Neuron (in vitro differentiated cells): ENCODE measurements at regions not wholly inside any gene's neighbourhood (a gene's known extent, or its start where the extent isn't known, plus 50 kb on each side); places are given as distances from the start of the nearest gene placed in this dataset.

Source experiments
- H2AFZ ChIP-seq: one replicate; pipeline ENCODE4 v1.6.1; 2013; ENCODE audit warnings: low read depth, mild to moderate bottlenecking, inconsistent platforms, low read length, moderate library complexity
- H3K27me3 ChIP-seq: one replicate; pipeline ENCODE4 v1.6.1; 2013; ENCODE audit warnings: low read length; ENCODE audit not compliant: insufficient read depth
- H3K36me3 ChIP-seq: one replicate; pipeline ENCODE4 v1.6.1; 2013; ENCODE audit warnings: low read length; ENCODE audit not compliant: insufficient read depth
- H3K4me1 ChIP-seq: one replicate; pipeline ENCODE4 v1.6.1; 2013; ENCODE audit warnings: low read length; ENCODE audit not compliant: insufficient read depth
- H3K4me3 ChIP-seq: 2 replicates; pipeline ENCODE4 v1.5.1; 2013; ENCODE audit warnings: mild to moderate bottlenecking, low read length, moderate library complexity
- H3K9me3 ChIP-seq: one replicate; pipeline ENCODE4 v1.6.1; 2013; ENCODE audit warnings: low read length

GRCh38 chr1:242877743-242878142 is 353.2 kb upstream of the PLD5 start:
- Histone ChIP-seq H3K4me1 (no peaks in the 10 kb centered on the region), H3K27me3 (peaks cover 2% of the 10 kb centered on the region), H3K9me3 (no peaks in the 10 kb centered on the region), H2AFZ (no peak overlapping the region), H3K4me3 (no peak overlapping the region), H3K36me3 (no peaks in the 10 kb centered on the region)

GRCh38 chr1:242877229-242877628 is 352.7 kb upstream of the PLD5 start:
- H3K9me3 ChIP-seq = no peaks in the 10 kb centered on the region
- H3K36me3 ChIP-seq = no peaks in the 10 kb centered on the region
- H3K4me3 ChIP-seq = no peak overlapping the region
- peaks cover 2% of the 10 kb centered on the region for H3K27me3 ChIP-seq
- no peak overlapping the region for H2AFZ ChIP-seq
- H3K4me1 ChIP-seq = no peaks in the 10 kb centered on the region

DNA sequence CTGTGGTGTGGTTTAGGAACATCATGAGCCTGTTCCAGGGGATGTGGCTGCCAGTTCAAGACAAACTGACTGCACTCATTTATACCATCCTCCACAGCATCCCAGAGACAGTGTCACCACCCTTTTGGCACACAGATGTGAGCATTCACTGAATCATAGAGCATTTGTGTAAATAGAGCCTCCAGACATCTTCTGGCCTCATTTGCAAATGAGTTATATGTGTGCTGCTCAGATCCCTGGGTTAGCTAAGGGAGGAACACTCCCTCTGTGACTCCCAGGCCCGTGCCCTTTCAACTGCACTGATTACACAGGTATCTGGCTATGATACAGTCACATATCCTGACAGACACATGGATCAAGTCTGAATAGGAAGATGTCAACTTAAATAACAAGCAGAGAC is 351.5 kb upstream of the PLD5 start:
- Histone ChIP-seq H3K36me3 (no peaks in the 10 kb centered on the region), H3K27me3 (peaks cover 2% of the 10 kb centered on the region), H3K9me3 (no peaks in the 10 kb centered on the region), H3K4me3 (no peak overlapping the region), H2AFZ (no peak overlapping the region), H3K4me1 (no peaks in the 10 kb centered on the region)

GRCh38 chr1:242873661-242874060 is 349.2 kb upstream of the PLD5 start:
- no peak overlapping the region for H3K4me3 ChIP-seq
- H3K9me3 ChIP-seq = no peaks in the 10 kb centered on the region
- H3K27me3 ChIP-seq = peaks cover 4% of the 10 kb centered on the region
- H2AFZ ChIP-seq = no peak overlapping the region
- H3K4me1 ChIP-seq = no peaks in the 10 kb centered on the region
- no peaks in the 10 kb centered on the region for H3K36me3 ChIP-seq

DNA sequence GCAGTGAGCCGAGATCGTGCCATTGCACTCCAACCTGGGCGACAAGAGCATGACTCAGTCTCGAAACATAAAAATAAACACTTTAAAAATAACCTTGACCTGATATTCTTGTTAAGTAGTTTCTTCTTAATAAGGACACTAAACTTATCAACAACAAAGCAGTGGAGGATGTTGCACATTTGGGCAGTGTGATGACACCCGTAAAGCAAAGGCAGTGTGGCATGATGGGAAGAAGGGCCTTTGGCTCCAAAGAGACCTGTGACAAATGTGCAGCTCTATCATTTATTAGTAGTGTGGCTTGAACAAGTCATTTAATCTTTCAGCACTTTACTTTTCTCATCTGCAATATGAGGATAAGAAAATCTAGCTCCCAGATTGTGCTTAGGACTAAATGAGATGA is 348.0 kb upstream of the PLD5 start:
- Histone ChIP-seq H3K9me3 (no peaks in the 10 kb centered on the region), H3K4me1 (no peaks in the 10 kb centered on the region), H3K27me3 (peaks cover 4% of the 10 kb centered on the region), H2AFZ (no peak overlapping the region), H3K36me3 (no peaks in the 10 kb centered on the region), H3K4me3 (no peak overlapping the region)

GRCh38 chr1:242871471-242872030 is 347.1 kb upstream of the PLD5 start:
- Histone ChIP-seq H2AFZ (no peak overlapping the region), H3K27me3 (peaks cover 4% of the 10 kb centered on the region), H3K9me3 (no peaks in the 10 kb centered on the region), H3K36me3 (no peaks in the 10 kb centered on the region), H3K4me3 (no peak overlapping the region), H3K4me1 (no peaks in the 10 kb centered on the region)

DNA sequence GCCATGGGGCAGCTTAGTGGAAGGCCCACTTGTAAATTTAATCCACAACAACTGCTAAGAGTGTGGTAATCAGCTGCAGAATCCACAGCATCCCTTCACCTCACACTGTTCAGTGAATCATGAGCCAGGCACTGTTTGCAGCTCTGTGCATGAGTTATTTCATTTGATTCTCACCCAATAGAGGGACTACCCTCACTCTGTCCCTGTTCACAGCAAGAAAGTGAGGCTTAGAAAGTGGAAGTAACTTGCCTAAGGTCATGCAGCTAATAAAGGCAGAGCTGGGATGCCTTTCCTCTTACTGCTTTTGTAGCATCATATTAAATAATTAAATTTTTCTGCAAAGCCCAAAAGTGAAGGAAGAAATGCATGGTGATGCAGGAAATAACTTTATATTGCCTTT is 346.5 kb upstream of the PLD5 start:
- Histone ChIP-seq H3K4me3 (no peak overlapping the region), H3K27me3 (peaks cover 4% of the 10 kb centered on the region), H3K4me1 (no peaks in the 10 kb centered on the region), H3K36me3 (no peaks in the 10 kb centered on the region), H3K9me3 (no peaks in the 10 kb centered on the region), H2AFZ (no peak overlapping the region)

- Histone ChIP-seq H3K36me3 (no peaks in the 10 kb centered on the region), H2AFZ (no peak overlapping the region), H3K9me3 (no peaks in the 10 kb centered on the region), H3K4me1 (no peaks in the 10 kb centered on the region), H3K4me3 (no peak overlapping the region), H3K27me3 (no peaks in the 10 kb centered on the region)
Observed at GRCh38 chr1:242856289-242856688, 331.8 kb upstream of the PLD5 start.

DNA sequence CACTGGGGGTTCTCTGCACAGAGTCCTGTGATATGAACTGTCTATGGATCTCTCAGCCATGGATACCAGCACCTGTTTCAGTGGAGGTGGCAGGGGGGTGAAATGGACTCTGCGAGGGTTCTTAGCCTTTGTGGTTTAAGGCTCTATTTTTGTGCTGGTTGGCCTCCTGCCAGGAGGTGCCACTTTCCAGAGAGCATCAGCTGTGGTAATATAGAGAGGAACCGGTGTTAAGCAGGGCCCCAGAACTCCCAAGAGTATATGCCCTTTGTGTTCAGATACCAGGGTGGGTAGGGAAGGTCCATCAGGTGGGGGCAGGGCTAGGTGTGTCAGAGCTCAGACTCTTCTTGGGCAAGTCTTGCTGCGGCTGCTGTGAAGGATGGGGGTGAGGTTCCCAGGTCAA is 330.0 kb upstream of the PLD5 start:
- Histone ChIP-seq H3K4me1 (no peaks in the 10 kb centered on the region), H3K4me3 (no peak overlapping the region), H3K36me3 (no peaks in the 10 kb centered on the region), H2AFZ (no peak overlapping the region), H3K9me3 (no peaks in the 10 kb centered on the region), H3K27me3 (no peaks in the 10 kb centered on the region)

GRCh38 chr1:242847390-242847993 is 323.0 kb upstream of the PLD5 start:
- no peak overlapping the region for H2AFZ ChIP-seq
- H3K4me3 ChIP-seq = no peak overlapping the region
- H3K4me1 ChIP-seq = no peaks in the 10 kb centered on the region
- H3K27me3 ChIP-seq = no peaks in the 10 kb centered on the region
- no peaks in the 10 kb centered on the region for H3K9me3 ChIP-seq
- H3K36me3 ChIP-seq = no peaks in the 10 kb centered on the region

- Histone ChIP-seq H2AFZ (no peak overlapping the region), H3K27me3 (no peaks in the 10 kb centered on the region), H3K9me3 (no peaks in the 10 kb centered on the region), H3K36me3 (no peaks in the 10 kb centered on the region), H3K4me1 (no peaks in the 10 kb centered on the region), H3K4me3 (no peak overlapping the region)
Observed at GRCh38 chr1:242842094-242842493, 317.6 kb upstream of the PLD5 start.

- no peaks in the 10 kb centered on the region for H3K4me1 ChIP-seq
- no peaks in the 10 kb centered on the region for H3K36me3 ChIP-seq
- no peak overlapping the region for H3K4me3 ChIP-seq
Observed at GRCh38 chr1:242839101-242839500, 314.6 kb upstream of the PLD5 start.

GRCh38 chr1:242836423-242836822 is 311.9 kb upstream of the PLD5 start:
- Histone ChIP-seq H3K4me1 (no peaks in the 10 kb centered on the region), H3K27me3 (no peaks in the 10 kb centered on the region), H3K36me3 (no peaks in the 10 kb centered on the region), H2AFZ (no peak overlapping the region), H3K9me3 (no peaks in the 10 kb centered on the region), H3K4me3 (no peak overlapping the region)

More at GRCh38 chr1:242839101-242839500, 314.6 kb upstream of the PLD5 start:
- Histone ChIP-seq H2AFZ (no peak overlapping the region), H3K27me3 (no peaks in the 10 kb centered on the region), H3K9me3 (no peaks in the 10 kb centered on the region)

- Histone ChIP-seq H2AFZ (no peak overlapping the region), H3K27me3 (no peaks in the 10 kb centered on the region), H3K36me3 (no peaks in the 10 kb centered on the region), H3K4me3 (no peak overlapping the region), H3K9me3 (no peaks in the 10 kb centered on the region), H3K4me1 (peaks cover 23% of the 10 kb centered on the region)
Observed at GRCh38 chr1:242828828-242829227, 304.3 kb upstream of the PLD5 start.
